T-helper 2 cell treated with Interferon-gamma antibody and Interleukin-4, amounts not matched to agents 5 μg/mL and 100 μg/mL, for 36 hours (primary cell): ENCODE measurements at regions not wholly inside any gene's neighbourhood (a gene's known extent, or its start where the extent isn't known, plus 50 kb on each side); places are given as distances from the start of the nearest gene placed in this dataset.
"Not testable (repeated sequence)": the region's sequence is repeated elsewhere in the genome, so short reads cannot be mapped to it uniquely, and the experiment has no call there.

Experiments used
- DNase-seq: peaks from one replicate; pipeline ENCODE4 v3.0.0; 2021; ENCODE audit warnings: low spot score
- H3K27ac Mint-ChIP-seq: one replicate; pipeline ENCODE4 v1.8.0; 2021; ENCODE audit warnings: mild to moderate bottlenecking, mixed read lengths
- H3K27me3 Mint-ChIP-seq: one replicate; pipeline ENCODE4 v1.8.0; 2021; ENCODE audit warnings: low read depth, mixed read lengths
- H3K36me3 Mint-ChIP-seq: one replicate; pipeline ENCODE4 v1.8.0; 2021; ENCODE audit warnings: low read depth, mixed read lengths
- H3K4me1 Mint-ChIP-seq: one replicate; pipeline ENCODE4 v1.8.0; 2021; ENCODE audit warnings: low read depth, mixed read lengths
- H3K4me3 Mint-ChIP-seq: one replicate; pipeline ENCODE4 v1.8.0; 2022; ENCODE audit warnings: mild to moderate bottlenecking, moderate library complexity, mixed read lengths
- H3K9me3 Mint-ChIP-seq: one replicate; pipeline ENCODE4 v1.8.0; 2021; ENCODE audit warnings: mixed read lengths

DNA sequence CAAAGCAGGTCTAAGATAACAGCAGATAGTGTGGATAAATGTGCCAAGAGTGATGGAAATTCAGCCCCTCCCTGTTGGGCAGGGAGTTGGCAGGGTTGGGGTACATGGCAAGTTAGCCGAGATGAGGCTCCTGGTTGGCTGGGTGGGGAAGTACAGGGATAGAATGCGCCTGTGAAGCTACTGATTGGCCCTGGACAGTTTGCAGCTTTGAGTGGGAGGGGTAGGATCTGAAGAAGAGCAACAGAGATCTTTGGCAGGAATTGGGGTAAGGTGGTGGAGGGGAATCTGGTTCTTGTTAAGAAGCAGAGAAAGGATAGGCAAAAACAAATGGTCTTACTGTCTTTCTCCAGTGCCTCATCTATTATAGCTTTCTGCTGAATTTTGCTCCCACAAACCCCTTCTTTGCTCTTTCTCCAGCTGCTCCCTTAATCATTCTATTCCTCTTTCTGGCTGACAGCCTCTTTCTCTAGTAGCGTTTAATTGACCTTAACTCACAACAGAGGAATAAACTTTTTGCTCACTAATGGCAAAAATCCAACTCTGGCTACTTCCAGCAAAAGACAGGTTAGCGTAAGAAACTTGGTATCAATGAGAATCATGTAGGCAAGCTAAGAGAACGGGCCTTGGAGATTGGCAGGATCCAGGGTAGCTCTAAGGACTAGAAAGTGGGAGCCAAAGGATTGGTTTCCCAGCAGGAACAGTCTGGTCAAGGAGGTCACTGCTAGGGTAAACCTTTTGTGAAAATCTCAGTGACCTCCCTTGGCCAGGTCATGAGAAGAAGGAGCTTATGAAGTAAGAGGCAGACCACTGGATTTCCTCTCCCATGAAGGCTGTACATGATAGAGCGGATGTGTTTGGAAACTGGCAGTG is 86.3 kb upstream of the CARMIL1 start:
- no peak for DNase-seq
- Mint-ChIP-seq H3K36me3 (no peaks in the 10 kb centered on the region), H3K27ac (no peak overlapping the region), H3K9me3 (no peaks in the 10 kb centered on the region), H3K27me3 (peaks cover 31% of the 10 kb centered on the region), H3K4me3 (no peak overlapping the region), H3K4me1 (no peaks in the 10 kb centered on the region)

DNA sequence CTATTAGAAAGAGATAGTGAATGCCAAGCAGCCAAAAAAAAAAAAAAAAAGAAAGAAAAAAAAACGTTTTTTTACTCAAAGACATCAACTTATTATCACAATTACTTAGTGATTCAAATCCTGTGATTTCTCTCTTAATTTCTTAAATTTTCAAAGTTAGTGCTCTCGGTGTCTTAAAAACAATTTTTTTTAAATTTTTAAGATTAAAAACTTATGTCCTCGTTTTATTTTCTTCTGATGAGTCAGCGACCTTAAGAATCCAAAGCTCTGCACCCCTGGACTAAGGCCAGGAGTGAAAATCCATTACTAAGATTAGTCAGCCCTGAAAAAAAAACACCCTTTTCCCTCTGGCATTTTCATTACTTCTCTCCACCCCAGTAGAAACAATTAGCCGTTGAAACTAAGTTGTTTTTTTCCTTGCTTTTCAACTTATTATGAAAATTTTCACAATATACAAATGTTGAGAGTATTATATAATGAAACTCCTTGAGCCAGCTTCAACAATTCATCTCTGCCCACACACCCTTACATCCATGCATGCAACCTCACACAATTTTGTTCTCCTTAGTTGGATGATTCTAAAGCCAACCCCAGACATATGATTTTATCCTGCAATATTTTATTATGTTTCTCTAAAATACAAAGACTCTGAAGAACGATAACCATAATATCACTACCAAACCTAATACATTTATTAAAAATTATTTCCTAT is 85.6 kb upstream of the CARMIL1 start:
- DNase-seq = no peak
- Mint-ChIP-seq H3K27me3 (peaks cover 26% of the 10 kb centered on the region), H3K27ac (no peak overlapping the region), H3K4me3 (no peak overlapping the region), H3K4me1 (no peaks in the 10 kb centered on the region), H3K9me3 (no peaks in the 10 kb centered on the region), H3K36me3 (no peaks in the 10 kb centered on the region)

DNA sequence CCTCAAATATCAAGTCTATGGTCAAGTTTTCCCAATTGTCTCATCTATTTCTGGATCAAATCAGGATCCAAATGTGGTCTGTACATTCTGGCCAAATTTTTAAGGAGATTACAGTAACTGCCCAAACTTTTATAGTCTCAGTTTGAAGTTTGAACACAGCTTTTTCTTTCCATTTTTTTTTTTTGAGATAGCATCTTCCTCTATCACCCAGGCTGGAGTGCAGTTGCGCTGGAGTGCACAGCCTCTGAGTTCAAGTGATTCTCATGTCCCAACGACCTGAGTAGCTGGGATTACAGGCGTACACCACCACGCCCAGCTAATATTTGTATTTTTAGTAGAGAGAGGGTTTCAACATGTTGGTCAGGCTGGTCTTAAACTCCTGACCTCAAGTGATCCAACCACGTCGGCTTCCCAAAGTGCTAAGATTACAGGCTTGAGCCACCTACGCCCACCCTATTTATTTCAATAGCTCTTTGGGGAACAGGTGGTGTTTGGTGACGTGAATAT is 84.9 kb upstream of the CARMIL1 start:
- peaks cover 26% of the 10 kb centered on the region for H3K27me3 Mint-ChIP-seq
- no peaks in the 10 kb centered on the region for H3K9me3 Mint-ChIP-seq
- H3K36me3 Mint-ChIP-seq = no peaks in the 10 kb centered on the region
- H3K27ac Mint-ChIP-seq = no peak overlapping the region
- no peaks in the 10 kb centered on the region for H3K4me1 Mint-ChIP-seq
- H3K4me3 Mint-ChIP-seq = no peak overlapping the region
- no peak for DNase-seq

DNA sequence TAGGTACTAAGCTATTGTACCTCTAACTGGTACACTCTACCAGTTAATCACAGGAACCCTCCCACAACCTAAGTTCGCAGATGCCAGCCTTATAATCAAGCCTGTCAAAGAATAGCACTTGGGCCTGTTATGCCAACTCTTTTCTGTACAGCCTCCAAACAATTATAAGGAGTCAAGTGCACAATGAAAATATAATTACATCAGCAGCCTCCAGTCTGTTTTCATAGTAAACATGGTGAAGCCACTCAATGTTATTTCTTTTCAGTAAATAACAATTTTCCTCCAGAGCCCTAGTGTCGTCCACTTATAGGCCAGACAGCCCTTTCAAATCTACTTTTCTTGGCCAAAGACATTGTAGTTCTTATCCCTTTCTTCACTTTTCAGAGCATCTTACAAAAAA is 82.7 kb upstream of the CARMIL1 start:
- no peak overlapping the region for H3K27ac Mint-ChIP-seq
- no peaks in the 10 kb centered on the region for H3K9me3 Mint-ChIP-seq
- DNase-seq = no peak
- H3K4me1 Mint-ChIP-seq = no peaks in the 10 kb centered on the region
- no peaks in the 10 kb centered on the region for H3K36me3 Mint-ChIP-seq
- peaks cover 14% of the 10 kb centered on the region for H3K27me3 Mint-ChIP-seq
- H3K4me3 Mint-ChIP-seq = no peak overlapping the region

DNA sequence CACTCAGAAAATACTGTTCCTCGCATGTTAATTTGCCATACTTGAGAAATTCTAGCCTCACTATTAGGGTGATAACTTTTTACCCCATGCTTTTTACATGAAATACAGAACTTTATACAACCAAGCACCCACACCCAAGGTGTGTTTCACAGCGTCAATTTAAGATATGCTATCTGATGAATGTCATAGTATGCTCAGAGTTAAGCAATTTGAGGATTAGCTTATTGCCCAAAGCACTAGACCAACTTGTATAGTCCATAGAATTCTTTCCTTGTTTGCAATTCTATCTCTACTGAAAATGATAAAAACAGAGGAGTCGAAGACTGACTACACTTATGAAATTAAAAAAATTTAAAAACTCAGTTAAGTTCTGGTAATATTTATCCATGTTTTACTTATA is 82.1 kb upstream of the CARMIL1 start:
- H3K4me1 Mint-ChIP-seq = no peaks in the 10 kb centered on the region
- H3K27me3 Mint-ChIP-seq = peaks cover 13% of the 10 kb centered on the region
- H3K9me3 Mint-ChIP-seq = no peaks in the 10 kb centered on the region
- H3K36me3 Mint-ChIP-seq = no peaks in the 10 kb centered on the region
- H3K27ac Mint-ChIP-seq = no peak overlapping the region
- DNase-seq = no peak
- H3K4me3 Mint-ChIP-seq = no peak overlapping the region

DNA sequence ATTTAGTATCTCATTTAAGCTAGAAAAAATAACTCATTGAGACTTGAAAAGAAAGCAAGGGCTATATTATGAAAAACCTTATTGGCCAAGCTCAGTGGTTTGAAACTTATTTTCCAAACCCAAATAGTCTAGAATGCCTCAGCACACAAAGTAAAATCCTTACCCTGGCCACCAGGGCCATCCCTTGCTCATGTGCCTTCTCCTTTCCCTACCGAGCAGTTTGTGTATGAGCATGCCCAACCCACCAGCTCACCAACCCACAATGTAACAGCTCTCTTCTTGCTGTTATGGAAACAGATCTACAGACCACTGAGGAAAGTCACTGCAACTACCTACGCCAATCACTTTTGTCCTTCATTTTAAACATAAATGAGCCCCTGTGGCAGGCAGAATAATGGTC is 79.6 kb upstream of the CARMIL1 start:
- H3K4me1 Mint-ChIP-seq = no peaks in the 10 kb centered on the region
- H3K27me3 Mint-ChIP-seq = peaks cover 6% of the 10 kb centered on the region
- H3K4me3 Mint-ChIP-seq = no peak overlapping the region
- no peaks in the 10 kb centered on the region for H3K9me3 Mint-ChIP-seq
- no peak overlapping the region for H3K27ac Mint-ChIP-seq
- no peaks in the 10 kb centered on the region for H3K36me3 Mint-ChIP-seq
- no peak for DNase-seq

DNA sequence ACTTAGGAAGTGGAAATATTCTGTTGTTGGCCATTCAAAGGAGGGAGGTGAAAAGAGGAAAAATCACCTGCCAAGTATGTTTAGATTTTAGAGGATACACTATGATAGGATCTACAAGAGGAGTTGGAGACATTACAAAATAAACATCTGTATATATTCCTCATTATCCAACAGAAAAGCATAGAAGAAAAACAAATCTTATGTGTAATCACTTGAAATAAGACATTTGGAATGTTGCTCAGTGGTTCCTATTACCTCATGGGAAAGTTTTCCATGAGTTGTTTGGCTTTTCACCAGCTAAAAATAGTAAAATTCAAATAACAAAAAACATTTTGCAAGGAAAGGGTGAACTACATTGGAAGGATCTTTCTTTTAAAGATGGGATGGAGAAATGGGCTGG is 76.7 kb upstream of the CARMIL1 start:
- Mint-ChIP-seq H3K9me3 (peaks cover 6% of the 10 kb centered on the region), H3K4me1 (no peaks in the 10 kb centered on the region), H3K27ac (no peak overlapping the region), H3K36me3 (no peaks in the 10 kb centered on the region), H3K27me3 (peaks cover 10% of the 10 kb centered on the region), H3K4me3 (no peak overlapping the region)
- DNase-seq = no peak

DNA sequence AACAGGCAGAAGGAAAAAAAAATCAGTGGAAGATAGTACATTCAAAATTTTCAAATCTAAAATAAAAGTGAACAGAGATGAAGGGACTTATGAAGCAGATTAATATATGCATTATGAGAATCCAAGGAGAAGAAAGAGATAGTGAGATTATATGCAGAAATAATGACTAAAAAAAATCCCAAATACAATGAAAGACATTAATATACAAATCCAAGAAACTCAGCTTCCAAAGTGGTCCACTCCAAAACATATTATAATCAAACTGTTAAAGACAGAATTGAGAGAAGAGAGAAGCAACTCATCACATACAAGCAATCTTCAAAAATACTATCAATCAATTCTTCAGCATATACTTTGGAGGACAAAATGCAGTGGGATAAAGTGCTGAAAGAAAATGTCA is 73.5 kb upstream of the CARMIL1 start:
- Mint-ChIP-seq H3K4me3 (no peak overlapping the region), H3K27ac (no peak overlapping the region), H3K4me1 (no peaks in the 10 kb centered on the region), H3K36me3 (no peaks in the 10 kb centered on the region), H3K27me3 (peaks cover 22% of the 10 kb centered on the region), H3K9me3 (peaks cover 11% of the 10 kb centered on the region)
- DNase-seq = no peak

DNA sequence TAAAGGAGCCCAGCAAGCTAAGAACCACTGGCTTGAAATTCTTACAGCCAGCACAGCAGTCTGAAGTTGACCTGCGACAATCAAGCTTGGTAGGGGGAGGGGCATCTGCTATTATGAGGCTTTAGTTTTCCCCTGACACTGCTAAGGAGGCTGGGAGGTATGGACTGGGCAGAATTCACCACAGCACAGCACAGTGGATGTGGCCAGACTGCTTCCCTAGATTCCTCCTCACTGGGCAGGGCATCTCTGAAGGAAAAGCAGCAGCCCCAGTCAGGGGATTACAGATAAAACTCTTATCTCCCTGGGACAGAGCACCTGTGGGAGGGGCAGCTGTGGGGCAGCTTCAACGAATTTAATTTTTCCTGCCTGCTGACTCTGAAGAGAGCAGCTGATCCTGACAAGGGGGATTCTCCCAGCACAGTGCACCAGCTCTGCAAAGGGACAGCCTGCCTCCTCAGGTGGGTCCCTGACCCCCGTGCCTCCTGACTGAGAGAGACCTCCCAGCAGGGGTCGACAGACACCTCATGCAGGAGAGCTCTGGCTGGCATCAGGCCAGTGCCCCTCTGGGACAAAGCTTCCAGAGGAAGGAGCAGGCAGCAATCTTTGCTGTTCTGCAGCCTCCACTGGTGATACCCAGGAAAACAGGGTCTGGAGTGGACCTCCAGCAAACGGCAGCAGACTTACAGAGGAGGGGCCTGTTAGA is 71.6 kb upstream of the CARMIL1 start:
- H3K4me1 Mint-ChIP-seq, H3K36me3 Mint-ChIP-seq, H3K27ac Mint-ChIP-seq, H3K4me3 Mint-ChIP-seq, DNase-seq: not testable (repeated sequence)
- Mint-ChIP-seq H3K27me3 (peaks cover 37% of the 10 kb centered on the region), H3K9me3 (peaks cover 16% of the 10 kb centered on the region)

DNA sequence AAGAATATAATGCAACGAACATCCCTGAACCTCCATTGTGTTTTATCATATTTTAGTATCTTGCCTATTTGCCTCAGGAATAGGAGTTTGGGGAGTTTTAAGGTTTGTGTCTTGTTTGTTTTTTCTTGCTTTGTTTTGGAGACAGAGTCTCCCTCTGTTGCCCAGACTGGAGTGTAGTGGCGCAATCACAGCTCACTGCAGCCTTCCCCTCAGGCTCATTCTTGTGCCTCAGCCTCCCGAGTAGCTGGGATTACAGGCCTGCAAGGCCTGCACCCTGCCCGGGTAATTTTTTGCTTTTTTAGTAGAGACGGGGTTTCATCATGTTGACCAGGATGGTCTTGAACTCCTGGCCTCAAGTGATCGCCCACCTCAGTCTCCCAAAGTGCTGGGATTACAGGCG is 63.3 kb upstream of the CARMIL1 start:
- H3K4me1 Mint-ChIP-seq = no peaks in the 10 kb centered on the region
- peaks cover 18% of the 10 kb centered on the region for H3K27me3 Mint-ChIP-seq

DNA sequence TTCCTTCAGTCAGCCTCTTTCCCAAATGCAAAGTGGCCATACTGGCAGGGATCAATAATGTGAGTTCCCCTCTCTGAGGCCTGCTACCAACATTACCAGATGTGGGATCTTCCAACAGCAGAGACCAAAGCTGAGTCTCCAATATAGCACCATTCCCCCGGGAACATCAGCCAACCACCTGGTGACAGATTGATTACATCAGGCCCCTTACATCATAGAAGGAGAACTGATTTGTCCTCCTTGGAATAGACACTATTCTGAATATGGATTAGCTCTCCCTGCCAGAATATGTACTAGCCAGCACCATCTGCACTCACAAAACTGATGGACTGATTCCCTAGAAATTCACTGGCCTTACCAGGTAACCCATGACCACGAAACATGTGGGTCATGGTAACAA is 61.9 kb upstream of the CARMIL1 start:
- no peak for DNase-seq
- Mint-ChIP-seq H3K27me3 (peaks cover 4% of the 10 kb centered on the region), H3K36me3 (no peaks in the 10 kb centered on the region), H3K9me3 (peaks cover 2% of the 10 kb centered on the region), H3K4me3 (no peak overlapping the region), H3K4me1 (no peaks in the 10 kb centered on the region), H3K27ac (no peak overlapping the region)

More for the DNA sequence above, 63.3 kb upstream of the CARMIL1 start:
- no peak overlapping the region for H3K4me3 Mint-ChIP-seq
- no peak for DNase-seq
- H3K36me3 Mint-ChIP-seq = no peaks in the 10 kb centered on the region
- H3K27ac Mint-ChIP-seq = no peak overlapping the region
- peaks cover 5% of the 10 kb centered on the region for H3K9me3 Mint-ChIP-seq

DNA sequence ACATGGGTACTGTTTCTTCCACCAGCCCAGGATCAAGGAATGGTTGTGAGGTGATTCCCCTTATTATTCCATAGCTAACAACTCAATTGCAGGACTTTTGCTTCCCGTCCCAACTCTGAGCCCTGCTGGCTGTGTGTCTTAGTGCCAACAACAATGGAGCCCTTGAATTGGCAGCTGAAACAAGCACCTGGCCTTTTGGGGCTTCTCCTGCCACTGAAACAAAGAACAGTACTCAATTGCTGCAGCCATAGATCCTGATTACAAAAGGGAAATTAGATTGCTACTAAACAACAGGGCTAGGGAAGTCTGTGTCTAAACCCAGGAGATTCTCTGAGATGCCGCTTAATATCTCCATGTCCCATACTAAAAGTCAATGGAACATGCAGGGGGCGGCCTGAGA is 61.3 kb upstream of the CARMIL1 start:
- H3K27ac Mint-ChIP-seq = no peak overlapping the region
- peaks cover 1% of the 10 kb centered on the region for H3K27me3 Mint-ChIP-seq
- H3K4me1 Mint-ChIP-seq = no peaks in the 10 kb centered on the region
- no peak for DNase-seq
- no peaks in the 10 kb centered on the region for H3K36me3 Mint-ChIP-seq
- no peaks in the 10 kb centered on the region for H3K9me3 Mint-ChIP-seq
- no peak overlapping the region for H3K4me3 Mint-ChIP-seq

DNA sequence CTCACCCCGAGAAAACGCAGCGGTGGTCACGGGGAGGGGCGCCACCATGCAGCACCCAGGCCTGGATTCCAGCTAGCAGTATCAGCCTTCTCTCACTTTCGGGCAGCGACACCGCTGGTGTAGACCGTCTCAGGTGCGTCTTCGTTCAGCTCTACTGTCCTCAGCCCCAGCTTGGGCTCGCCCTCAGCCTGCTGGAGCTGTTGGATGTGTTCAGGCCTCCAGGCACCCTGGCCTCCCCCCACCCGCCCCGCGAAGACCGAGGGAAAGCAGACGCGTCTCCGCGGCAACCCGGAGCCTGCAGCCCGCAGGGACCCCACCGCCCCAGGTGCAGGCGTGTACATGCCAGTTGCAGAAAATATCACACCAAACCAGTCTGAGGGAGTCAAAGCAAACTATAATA is 60.8 kb upstream of the CARMIL1 start:
- Mint-ChIP-seq H3K4me1 (peaks cover 1% of the 10 kb centered on the region), H3K27me3 (no peaks in the 10 kb centered on the region), H3K9me3 (no peaks in the 10 kb centered on the region), H3K4me3 (no peak overlapping the region), H3K27ac (no peak overlapping the region), H3K36me3 (no peaks in the 10 kb centered on the region)
- no peak for DNase-seq
